ENCODE measurements at regions not wholly inside any gene's neighbourhood (a gene's known extent, or its start where the extent isn't known, plus 50 kb on each side); places are given as distances from the start of the nearest gene placed in this dataset.
A peak's percentile ranks its signal among the peaks of the same experiment; 100 is the strongest.

- no peak for TF ChIP-seq CTCF (IDR thresholded peaks at IDR 0.05)
Observed at GRCh38 chr4:159476886-159477285, 374.0 kb downstream of the RAPGEF2 start.

- no peak for TF ChIP-seq CTCF (IDR thresholded peaks at IDR 0.05)
Observed at GRCh38 chr4:159480826-159481225, 377.9 kb downstream of the RAPGEF2 start.

GRCh38 chr4:159481936-159482335 is 379.1 kb downstream of the RAPGEF2 start:
- TF ChIP-seq CTCF (IDR thresholded peaks at IDR 0.05) = no peak

- TF ChIP-seq CTCF (IDR thresholded peaks at IDR 0.05) = no peak
Observed at GRCh38 chr4:159483110-159483781, 380.4 kb downstream of the RAPGEF2 start.

- TF ChIP-seq CTCF (IDR thresholded peaks at IDR 0.05) = no peak
Observed at GRCh38 chr4:159483782-159484741, 381.2 kb downstream of the RAPGEF2 start.

GRCh38 chr4:159484864-159485263 is 382.0 kb downstream of the RAPGEF2 start:
- TF ChIP-seq CTCF (IDR thresholded peaks at IDR 0.05) = no peak

GRCh38 chr4:159487284-159487747 is 384.4 kb downstream of the RAPGEF2 start:
- peak; percentile 67 for TF ChIP-seq CTCF (IDR thresholded peaks at IDR 0.05)
